Cardiac muscle cell (in vitro differentiated cells and primary cell): ENCODE measurements at regions not wholly inside any gene's neighbourhood (a gene's known extent, or its start where the extent isn't known, plus 50 kb on each side); places are given as distances from the start of the nearest gene placed in this dataset.

Experiments
- DNase-seq, 2 donors: peaks; one replicate each; pipeline versions ENCODE4 v3.0.0 to v3.0.0-alpha.2; 2010 to 2017; ENCODE audit warnings: low read depth in 1 of 2, low spot score in 1 of 2
- H3K27ac ChIP-seq: fragments of 200-600 bp; sonication (generic); 2 replicates; pipeline ENCODE4 v1.5.1; 2016
- H3K27me3 ChIP-seq: fragments of 200-600 bp; sonication (generic); 2 replicates; pipeline ENCODE4 v1.6.0; 2016; ENCODE audit warnings: control low read depth
- H3K36me3 ChIP-seq: fragments of 200-600 bp; sonication (generic); 2 replicates; pipeline ENCODE4 v1.5.1; 2016; ENCODE audit warnings: control low read depth
- H3K4me1 ChIP-seq: fragments of 200-600 bp; sonication (generic); 2 replicates; pipeline ENCODE4 v1.8.1; 2017; ENCODE audit warnings: low read depth, mild to moderate bottlenecking, mixed run types
- H3K4me3 ChIP-seq: fragments of 200-600 bp; sonication (generic); 2 replicates; pipeline ENCODE4 v1.5.1; 2016; ENCODE audit warnings: mild to moderate bottlenecking
- H3K9me3 ChIP-seq: fragments of 200-600 bp; sonication (generic); 2 replicates; pipeline ENCODE4 v1.5.1; 2017; ENCODE audit warnings: low read depth, mild to moderate bottlenecking, control low read depth
- CTCF ChIP-seq: IDR thresholded peaks from 2 replicates; pipeline ENCODE4 v1.5.1; 2012; ENCODE audit warnings: low read depth, mild to moderate bottlenecking, low read length

- Histone ChIP-seq H3K27me3 (no peaks in the 10 kb centered on the region), H3K4me3 (no peak overlapping the region), H3K27ac (no peak overlapping the region), H3K36me3 (no peaks in the 10 kb centered on the region), H3K9me3 (no peaks in the 10 kb centered on the region), H3K4me1 (no peaks in the 10 kb centered on the region)
- DNase-seq: no peak
- TF ChIP-seq CTCF: no peak
Measured at GRCh38 chr7:47204709-47205108, 377.2 kb downstream of the TNS3 start.

GRCh38 chr7:47202146-47202783, 379.6 kb downstream of the TNS3 start:
- H3K27me3 ChIP-seq: no peaks in the 10 kb centered on the region
- TF ChIP-seq CTCF: no peak
- no peak for DNase-seq
- no peaks in the 10 kb centered on the region for H3K36me3 ChIP-seq
- H3K4me3 ChIP-seq: no peak overlapping the region
- no peaks in the 10 kb centered on the region for H3K9me3 ChIP-seq
- H3K27ac ChIP-seq: no peak overlapping the region
- no peaks in the 10 kb centered on the region for H3K4me1 ChIP-seq

GRCh38 chr7:47198159-47198558, 383.8 kb downstream of the TNS3 start:
- Histone ChIP-seq H3K27me3 (no peaks in the 10 kb centered on the region), H3K36me3 (no peaks in the 10 kb centered on the region), H3K4me1 (no peaks in the 10 kb centered on the region), H3K27ac (no peak overlapping the region), H3K9me3 (no peaks in the 10 kb centered on the region), H3K4me3 (no peak overlapping the region)
- no peak for DNase-seq
- TF ChIP-seq CTCF: no peak

- Histone ChIP-seq H3K9me3 (no peaks in the 10 kb centered on the region), H3K4me1 (no peaks in the 10 kb centered on the region), H3K4me3 (no peak overlapping the region), H3K36me3 (no peaks in the 10 kb centered on the region), H3K27me3 (no peaks in the 10 kb centered on the region), H3K27ac (no peak overlapping the region)
- no peak for DNase-seq
- no peak for TF ChIP-seq CTCF
Measured at GRCh38 chr7:47197486-47197885, 384.4 kb downstream of the TNS3 start.

GRCh38 chr7:47196737-47197136, 385.2 kb downstream of the TNS3 start:
- no peak overlapping the region for H3K27ac ChIP-seq
- no peaks in the 10 kb centered on the region for H3K9me3 ChIP-seq
- no peaks in the 10 kb centered on the region for H3K27me3 ChIP-seq
- no peak overlapping the region for H3K4me3 ChIP-seq
- H3K36me3 ChIP-seq: no peaks in the 10 kb centered on the region
- no peaks in the 10 kb centered on the region for H3K4me1 ChIP-seq
- TF ChIP-seq CTCF: no peak
- DNase-seq: no peak

- Histone ChIP-seq H3K4me3 (no peak overlapping the region), H3K9me3 (no peaks in the 10 kb centered on the region), H3K27ac (no peak overlapping the region), H3K27me3 (no peaks in the 10 kb centered on the region), H3K4me1 (no peaks in the 10 kb centered on the region), H3K36me3 (no peaks in the 10 kb centered on the region)
- DNase-seq: no peak
- TF ChIP-seq CTCF: no peak
Measured at GRCh38 chr7:47196106-47196645, 385.7 kb downstream of the TNS3 start.
